ENCODE measurements at regions not wholly inside any gene's neighbourhood (a gene's known extent, or its start where the extent isn't known, plus 50 kb on each side); places are given as distances from the start of the nearest gene placed in this dataset.
A peak's percentile ranks its signal among the peaks of the same experiment; 100 is the strongest.

- WGBS (ENCODE audit: insufficient coverage, insufficient read length), result no CpG with 5 or more reads among the region's 1 CpG
- Histone ChIP-seq H3K27ac (ENCODE audit: low read length) (no peak overlapping the region), H3K27me3 (ENCODE audit: control insufficient read depth, insufficient read depth, low read length) (no peaks in the 10 kb centered on the region), H3K9me3 (ENCODE audit: control insufficient read depth, insufficient read depth, low read length) (no peaks in the 10 kb centered on the region), H3K4me1 (ENCODE audit: control insufficient read depth, insufficient read depth, low read length) (no peaks in the 10 kb centered on the region), H3K36me3 (ENCODE audit: control insufficient read depth, insufficient read depth, low read length) (no peaks in the 10 kb centered on the region), H3K4me3 (ENCODE audit: low read length) (no peak overlapping the region)
- DNase-seq (ENCODE audit: low read depth, low spot score), result no peak
These were observed 604.7 kb upstream of the EPHA6 start for GRCh38 chr3:96209699-96210098.

- Histone ChIP-seq H3K36me3 (ENCODE audit: control insufficient read depth, insufficient read depth, low read length) (no peaks in the 10 kb centered on the region), H3K9me3 (ENCODE audit: control insufficient read depth, insufficient read depth, low read length) (no peaks in the 10 kb centered on the region), H3K4me3 (ENCODE audit: low read length) (no peak overlapping the region), H3K27me3 (ENCODE audit: control insufficient read depth, insufficient read depth, low read length) (no peaks in the 10 kb centered on the region), H3K27ac (ENCODE audit: low read length) (no peak overlapping the region), H3K4me1 (ENCODE audit: control insufficient read depth, insufficient read depth, low read length) (no peaks in the 10 kb centered on the region)
- DNase-seq (ENCODE audit: low read depth, low spot score), result no peak
- no CpG with 5 or more reads among the region's 3 CpGs for WGBS (ENCODE audit: insufficient coverage, insufficient read length)
These were observed 601.0 kb upstream of the EPHA6 start for GRCh38 chr3:96213393-96213792.

- DNase-seq (ENCODE audit: low read depth, low spot score), result no peak
- H3K4me3 ChIP-seq (ENCODE audit: low read length), result no peak overlapping the region
These were observed 599.5 kb upstream of the EPHA6 start for GRCh38 chr3:96214941-96215340.

GRCh38 chr3:96225494-96225893 lies 588.9 kb upstream of the EPHA6 start:
- WGBS (ENCODE audit: insufficient coverage, insufficient read length), result no CpG with 5 or more reads among the region's 5 CpGs
- Histone ChIP-seq H3K9me3 (ENCODE audit: control insufficient read depth, insufficient read depth, low read length) (no peaks in the 10 kb centered on the region), H3K27me3 (ENCODE audit: control insufficient read depth, insufficient read depth, low read length) (no peaks in the 10 kb centered on the region), H3K27ac (ENCODE audit: low read length) (no peak overlapping the region), H3K4me3 (ENCODE audit: low read length) (no peak overlapping the region), H3K4me1 (ENCODE audit: control insufficient read depth, insufficient read depth, low read length) (no peaks in the 10 kb centered on the region), H3K36me3 (ENCODE audit: control insufficient read depth, insufficient read depth, low read length) (no peaks in the 10 kb centered on the region)
- DNase-seq (ENCODE audit: low read depth, low spot score), result no peak

More at GRCh38 chr3:96214941-96215340, 599.5 kb upstream of the EPHA6 start:
- Histone ChIP-seq H3K27ac (ENCODE audit: low read length) (no peak overlapping the region), H3K27me3 (ENCODE audit: control insufficient read depth, insufficient read depth, low read length) (no peaks in the 10 kb centered on the region), H3K4me1 (ENCODE audit: control insufficient read depth, insufficient read depth, low read length) (no peaks in the 10 kb centered on the region), H3K9me3 (ENCODE audit: control insufficient read depth, insufficient read depth, low read length) (no peaks in the 10 kb centered on the region), H3K36me3 (ENCODE audit: control insufficient read depth, insufficient read depth, low read length) (no peaks in the 10 kb centered on the region)

- Histone ChIP-seq H3K27me3 (ENCODE audit: control insufficient read depth, insufficient read depth, low read length) (no peaks in the 10 kb centered on the region), H3K27ac (ENCODE audit: low read length) (no peak overlapping the region), H3K4me3 (ENCODE audit: low read length) (no peak overlapping the region), H3K9me3 (ENCODE audit: control insufficient read depth, insufficient read depth, low read length) (no peaks in the 10 kb centered on the region), H3K36me3 (ENCODE audit: control insufficient read depth, insufficient read depth, low read length) (no peaks in the 10 kb centered on the region), H3K4me1 (ENCODE audit: control insufficient read depth, insufficient read depth, low read length) (no peaks in the 10 kb centered on the region)
- no peak for DNase-seq (ENCODE audit: low read depth, low spot score)
- WGBS (ENCODE audit: insufficient coverage, insufficient read length), result no CpG with 5 or more reads among the region's 1 CpG
These were observed 580.7 kb upstream of the EPHA6 start for GRCh38 chr3:96233679-96234078.

- H3K27me3 ChIP-seq (ENCODE audit: control insufficient read depth, insufficient read depth, low read length), result no peaks in the 10 kb centered on the region
- no peak for DNase-seq (ENCODE audit: low read depth, low spot score)
- no peak overlapping the region for H3K27ac ChIP-seq (ENCODE audit: low read length)
- no peak overlapping the region for H3K4me3 ChIP-seq (ENCODE audit: low read length)
- H3K4me1 ChIP-seq (ENCODE audit: control insufficient read depth, insufficient read depth, low read length), result no peaks in the 10 kb centered on the region
- no peaks in the 10 kb centered on the region for H3K9me3 ChIP-seq (ENCODE audit: control insufficient read depth, insufficient read depth, low read length)
- WGBS (ENCODE audit: insufficient coverage, insufficient read length), result no CpG with 5 or more reads among the region's 2 CpGs
- no peaks in the 10 kb centered on the region for H3K36me3 ChIP-seq (ENCODE audit: control insufficient read depth, insufficient read depth, low read length)
These were observed 577.9 kb upstream of the EPHA6 start for GRCh38 chr3:96236522-96236921.

- DNase-seq (ENCODE audit: low read depth, low spot score), result no peak
These were observed 555.1 kb upstream of the EPHA6 start for GRCh38 chr3:96259299-96259698.

GRCh38 chr3:96264701-96265100 lies 549.7 kb upstream of the EPHA6 start:
- Histone ChIP-seq H3K4me3 (ENCODE audit: low read length) (no peak overlapping the region), H3K9me3 (ENCODE audit: control insufficient read depth, insufficient read depth, low read length) (no peaks in the 10 kb centered on the region), H3K36me3 (ENCODE audit: control insufficient read depth, insufficient read depth, low read length) (no peaks in the 10 kb centered on the region), H3K4me1 (ENCODE audit: control insufficient read depth, insufficient read depth, low read length) (no peaks in the 10 kb centered on the region), H3K27me3 (ENCODE audit: control insufficient read depth, insufficient read depth, low read length) (no peaks in the 10 kb centered on the region), H3K27ac (ENCODE audit: low read length) (no peak overlapping the region)
- WGBS (ENCODE audit: insufficient coverage, insufficient read length), result no CpG with 5 or more reads among the region's 2 CpGs
- DNase-seq (ENCODE audit: low read depth, low spot score), result no peak

More at GRCh38 chr3:96259299-96259698, 555.1 kb upstream of the EPHA6 start:
- Histone ChIP-seq H3K4me1 (ENCODE audit: control insufficient read depth, insufficient read depth, low read length) (no peaks in the 10 kb centered on the region), H3K27ac (ENCODE audit: low read length) (no peak overlapping the region), H3K9me3 (ENCODE audit: control insufficient read depth, insufficient read depth, low read length) (no peaks in the 10 kb centered on the region), H3K4me3 (ENCODE audit: low read length) (no peak overlapping the region), H3K36me3 (ENCODE audit: control insufficient read depth, insufficient read depth, low read length) (no peaks in the 10 kb centered on the region), H3K27me3 (ENCODE audit: control insufficient read depth, insufficient read depth, low read length) (no peaks in the 10 kb centered on the region)

- H3K27ac ChIP-seq (ENCODE audit: low read length), result no peak overlapping the region
- H3K4me3 ChIP-seq (ENCODE audit: low read length), result no peak overlapping the region
- WGBS (ENCODE audit: insufficient coverage, insufficient read length), result no CpG with 5 or more reads among the region's 3 CpGs
- no peaks in the 10 kb centered on the region for H3K4me1 ChIP-seq (ENCODE audit: control insufficient read depth, insufficient read depth, low read length)
- DNase-seq (ENCODE audit: low read depth, low spot score), result no peak
- H3K27me3 ChIP-seq (ENCODE audit: control insufficient read depth, insufficient read depth, low read length), result no peaks in the 10 kb centered on the region
- no peaks in the 10 kb centered on the region for H3K9me3 ChIP-seq (ENCODE audit: control insufficient read depth, insufficient read depth, low read length)
- H3K36me3 ChIP-seq (ENCODE audit: control insufficient read depth, insufficient read depth, low read length), result no peaks in the 10 kb centered on the region
These were observed 547.8 kb upstream of the EPHA6 start for GRCh38 chr3:96266395-96267190.

- no peak overlapping the region for H3K4me3 ChIP-seq (ENCODE audit: low read length)
- WGBS (ENCODE audit: insufficient coverage, insufficient read length), result no CpG with 5 or more reads among the region's 3 CpGs
- no peaks in the 10 kb centered on the region for H3K9me3 ChIP-seq (ENCODE audit: control insufficient read depth, insufficient read depth, low read length)
- no peaks in the 10 kb centered on the region for H3K4me1 ChIP-seq (ENCODE audit: control insufficient read depth, insufficient read depth, low read length)
- no peaks in the 10 kb centered on the region for H3K36me3 ChIP-seq (ENCODE audit: control insufficient read depth, insufficient read depth, low read length)
- no peak for DNase-seq (ENCODE audit: low read depth, low spot score)
- no peaks in the 10 kb centered on the region for H3K27me3 ChIP-seq (ENCODE audit: control insufficient read depth, insufficient read depth, low read length)
- H3K27ac ChIP-seq (ENCODE audit: low read length), result no peak overlapping the region
These were observed 546.8 kb upstream of the EPHA6 start for GRCh38 chr3:96267577-96267976.

- WGBS (ENCODE audit: insufficient coverage, insufficient read length), result no CpG with 5 or more reads among the region's 4 CpGs
These were observed 520.3 kb upstream of the EPHA6 start for GRCh38 chr3:96294143-96294542.

More at GRCh38 chr3:96294143-96294542, 520.3 kb upstream of the EPHA6 start:
- Histone ChIP-seq H3K9me3 (ENCODE audit: control insufficient read depth, insufficient read depth, low read length) (no peaks in the 10 kb centered on the region), H3K27ac (ENCODE audit: low read length) (no peak overlapping the region), H3K4me3 (ENCODE audit: low read length) (no peak overlapping the region), H3K4me1 (ENCODE audit: control insufficient read depth, insufficient read depth, low read length) (no peaks in the 10 kb centered on the region; the same call in 1 of the 2 replicates), H3K36me3 (ENCODE audit: control insufficient read depth, insufficient read depth, low read length) (no peaks in the 10 kb centered on the region), H3K27me3 (ENCODE audit: control insufficient read depth, insufficient read depth, low read length) (no peaks in the 10 kb centered on the region)
- peak; percentile 16 for DNase-seq (ENCODE audit: low read depth, low spot score)

Data from iPS DF 6.9 (cell line).